Retinal pigment epithelial cell (primary cell): ENCODE measurements at regions not wholly inside any gene's neighbourhood (a gene's known extent, or its start where the extent isn't known, plus 50 kb on each side); places are given as distances from the start of the nearest gene placed in this dataset.
"Not testable (repeated sequence)": the region's sequence is repeated elsewhere in the genome, so short reads cannot be mapped to it uniquely, and the experiment has no call there.

ENCODE experiments used
- DNase-seq: peaks from one replicate; pipeline ENCODE4 v3.0.0-alpha.2; 2010; ENCODE audit warnings: low read depth
- H3K4me3 ChIP-seq: 2 replicates; pipeline ENCODE4 v1.5.1; 2011; ENCODE audit warnings: mild to moderate bottlenecking, low read length, control low read depth, moderate library complexity
- CTCF ChIP-seq: conservative IDR thresholded peaks from 2 replicates; pipeline ENCODE4 v1.5.1; 2011; ENCODE audit warnings: low read depth, low read length, control low read depth, inconsistent platforms

GRCh38 chr21:22796147-22796546 lies 1797.9 kb downstream of the NCAM2 start:
- no peak for DNase-seq
- H3K4me3 ChIP-seq: no peak overlapping the region
- TF ChIP-seq CTCF: no peak

DNA sequence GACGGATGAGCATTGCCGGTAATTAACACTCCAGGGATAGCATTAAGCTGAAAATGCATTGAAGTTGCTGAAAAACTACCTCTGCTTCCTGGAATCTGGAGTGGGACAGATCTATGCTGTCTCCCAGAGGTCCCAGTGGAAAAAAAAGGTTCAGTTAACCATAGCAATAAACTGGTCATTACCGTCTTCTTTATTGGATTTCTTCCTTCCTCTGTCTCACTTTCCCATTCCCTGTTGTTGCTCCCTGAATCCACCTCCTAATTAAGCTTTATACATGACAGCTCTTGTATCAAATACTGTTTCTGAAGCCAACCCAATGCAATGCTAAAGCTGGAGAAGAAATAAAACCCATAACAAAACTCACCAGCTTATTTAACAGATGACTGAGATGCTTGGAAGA lies 1805.9 kb downstream of the NCAM2 start:
- TF ChIP-seq CTCF: no peak
- no peak overlapping the region for H3K4me3 ChIP-seq
- no peak for DNase-seq

- no peak for DNase-seq
- no peak overlapping the region for H3K4me3 ChIP-seq
- no peak for TF ChIP-seq CTCF
Measured at GRCh38 chr21:22806278-22806677, 1808.1 kb downstream of the NCAM2 start.

- no peak for TF ChIP-seq CTCF
- H3K4me3 ChIP-seq: no peak overlapping the region
- DNase-seq: no peak
Measured at GRCh38 chr21:22813201-22813600, 1815.0 kb downstream of the NCAM2 start.

GRCh38 chr21:22818681-22819485 lies 1820.7 kb downstream of the NCAM2 start:
- DNase-seq, H3K4me3 ChIP-seq: not testable (repeated sequence)

- no peak overlapping the region for H3K4me3 ChIP-seq
- DNase-seq: no peak
- TF ChIP-seq CTCF: no peak
Measured at GRCh38 chr21:22827422-22827821, 1829.2 kb downstream of the NCAM2 start.

DNA sequence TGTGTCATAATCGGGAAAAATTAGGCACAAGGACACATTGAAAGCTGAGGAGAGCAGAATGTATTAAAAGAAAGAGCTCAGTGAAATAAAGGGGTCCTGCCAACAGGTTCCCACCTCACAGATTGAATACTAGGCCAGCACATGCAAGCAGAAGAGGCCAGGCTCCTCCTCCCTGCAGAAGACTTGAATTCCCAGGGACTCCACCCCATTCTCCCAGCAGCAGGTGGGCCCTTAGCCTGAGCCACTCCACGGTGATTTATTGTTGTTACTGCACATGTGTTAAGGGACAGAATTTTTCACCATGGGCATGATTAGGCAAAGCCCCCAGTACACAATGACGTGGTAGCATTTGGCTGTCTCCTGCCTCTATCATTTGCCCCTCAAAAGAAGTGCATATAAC lies 1844.7 kb downstream of the NCAM2 start:
- TF ChIP-seq CTCF: no peak
- H3K4me3 ChIP-seq: no peak overlapping the region
- DNase-seq: no peak
